Stimulated activated CD4-positive, alpha-beta T cell treated with anti-CD3 and anti-CD28 coated beads, TNF-alpha, amount 100 ng/mL, for 24 hours (primary cell): ENCODE measurements at regions not wholly inside any gene's neighbourhood (a gene's known extent, or its start where the extent isn't known, plus 50 kb on each side); places are given as distances from the start of the nearest gene placed in this dataset.

Experiments
- DNase-seq, 3 experiments: peaks; one replicate each; pipeline ENCODE4 v3.0.0-alpha.2; 2020; ENCODE audit warnings: low read depth in 3 of 3

- DNase-seq = no peak
Observed at GRCh38 chr9:89879276-89879675, 274.5 kb downstream of the GADD45G start.

GRCh38 chr9:89879701-89880100 lies 274.9 kb downstream of the GADD45G start:
- no peak for DNase-seq

- DNase-seq = no peak
Observed at GRCh38 chr9:89880161-89880560, 275.3 kb downstream of the GADD45G start.

- DNase-seq = no peak
Observed at GRCh38 chr9:89880721-89881120, 275.9 kb downstream of the GADD45G start.

GRCh38 chr9:89881431-89881830 lies 276.6 kb downstream of the GADD45G start:
- DNase-seq = no peak

- DNase-seq = no peak
Observed at GRCh38 chr9:89882930-89883361, 278.1 kb downstream of the GADD45G start.

- DNase-seq = no peak
Observed at GRCh38 chr9:89883401-89884341, 278.9 kb downstream of the GADD45G start.

GRCh38 chr9:89884356-89885083 lies 279.7 kb downstream of the GADD45G start:
- DNase-seq = no peak

- DNase-seq = no peak
Observed at GRCh38 chr9:89885156-89885555, 280.3 kb downstream of the GADD45G start.

- no peak for DNase-seq
Observed at GRCh38 chr9:89886281-89886700, 281.5 kb downstream of the GADD45G start.

GRCh38 chr9:89887286-89887685 lies 282.5 kb downstream of the GADD45G start:
- DNase-seq = no peak

GRCh38 chr9:89888233-89888632 lies 283.4 kb downstream of the GADD45G start:
- no peak for DNase-seq

GRCh38 chr9:89888677-89889076 lies 283.9 kb downstream of the GADD45G start:
- no peak for DNase-seq

- DNase-seq = no peak
Observed at GRCh38 chr9:89889865-89890264, 285.1 kb downstream of the GADD45G start.

GRCh38 chr9:89890326-89890980 lies 285.6 kb downstream of the GADD45G start:
- no peak for DNase-seq

- DNase-seq = no peak
Observed at GRCh38 chr9:89891221-89891590, 286.4 kb downstream of the GADD45G start.

GRCh38 chr9:89891591-89892304 lies 286.9 kb downstream of the GADD45G start:
- DNase-seq = no peak

GRCh38 chr9:89892920-89893319 lies 288.1 kb downstream of the GADD45G start:
- DNase-seq = no peak

- DNase-seq = no peak
Observed at GRCh38 chr9:89893886-89894285, 289.1 kb downstream of the GADD45G start.

GRCh38 chr9:89896806-89897340 lies 292.1 kb downstream of the GADD45G start:
- DNase-seq = no peak

GRCh38 chr9:89899573-89899972 lies 294.8 kb downstream of the GADD45G start:
- DNase-seq = no peak
